ENCODE measurements at regions not wholly inside any gene's neighbourhood (a gene's known extent, or its start where the extent isn't known, plus 50 kb on each side); places are given as distances from the start of the nearest gene placed in this dataset.

DNA sequence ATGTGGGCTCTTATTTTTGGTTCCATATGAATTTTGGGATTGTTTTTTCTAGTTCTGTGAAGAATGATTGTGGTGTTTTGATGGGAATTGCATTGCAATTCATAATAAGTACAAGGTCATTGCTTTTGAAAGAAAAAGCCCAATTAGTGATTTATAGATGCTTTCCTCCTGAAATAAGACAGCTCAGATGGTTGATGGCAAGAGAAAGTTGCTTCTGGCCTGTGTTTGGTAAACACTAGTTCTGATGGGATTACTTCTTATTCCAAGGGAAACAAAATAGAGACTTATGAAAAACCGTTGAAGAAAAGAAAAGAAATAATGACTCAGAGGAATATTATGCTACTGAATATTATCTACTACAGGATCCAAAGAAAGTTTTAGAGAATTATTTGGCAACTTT, 144.9 kb downstream of the SPANXA1 start:
- no peak overlapping the region for H3K4me3 ChIP-seq
- no peaks in the 10 kb centered on the region for H3K27me3 ChIP-seq
- peak overlapping the region; percentile 17 to 42 for H3K27ac ChIP-seq
- no peaks in the 10 kb centered on the region for H3K9me3 ChIP-seq
- intact Hi-C loops (cut with DNase I) = no loop called here
- TF ChIP-seq, protein P1, sequence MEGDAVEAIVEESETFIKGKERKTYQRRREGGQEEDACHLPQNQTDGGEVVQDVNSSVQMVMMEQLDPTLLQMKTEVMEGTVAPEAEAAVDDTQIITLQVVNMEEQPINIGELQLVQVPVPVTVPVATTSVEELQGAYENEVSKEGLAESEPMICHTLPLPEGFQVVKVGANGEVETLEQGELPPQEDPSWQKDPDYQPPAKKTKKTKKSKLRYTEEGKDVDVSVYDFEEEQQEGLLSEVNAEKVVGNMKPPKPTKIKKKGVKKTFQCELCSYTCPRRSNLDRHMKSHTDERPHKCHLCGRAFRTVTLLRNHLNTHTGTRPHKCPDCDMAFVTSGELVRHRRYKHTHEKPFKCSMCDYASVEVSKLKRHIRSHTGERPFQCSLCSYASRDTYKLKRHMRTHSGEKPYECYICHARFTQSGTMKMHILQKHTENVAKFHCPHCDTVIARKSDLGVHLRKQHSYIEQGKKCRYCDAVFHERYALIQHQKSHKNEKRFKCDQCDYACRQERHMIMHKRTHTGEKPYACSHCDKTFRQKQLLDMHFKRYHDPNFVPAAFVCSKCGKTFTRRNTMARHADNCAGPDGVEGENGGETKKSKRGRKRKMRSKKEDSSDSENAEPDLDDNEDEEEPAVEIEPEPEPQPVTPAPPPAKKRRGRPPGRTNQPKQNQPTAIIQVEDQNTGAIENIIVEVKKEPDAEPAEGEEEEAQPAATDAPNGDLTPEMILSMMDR (IDR thresholded peaks at IDR 0.05) = no peak
- H3K4me1 ChIP-seq = peaks cover 0 to 2% of the 10 kb centered on the region in 2 donors
- no peaks in the 10 kb centered on the region for H3K36me3 ChIP-seq
- DNase-seq (ENCODE audit: low spot score in 2 of 2) = no peak

DNA sequence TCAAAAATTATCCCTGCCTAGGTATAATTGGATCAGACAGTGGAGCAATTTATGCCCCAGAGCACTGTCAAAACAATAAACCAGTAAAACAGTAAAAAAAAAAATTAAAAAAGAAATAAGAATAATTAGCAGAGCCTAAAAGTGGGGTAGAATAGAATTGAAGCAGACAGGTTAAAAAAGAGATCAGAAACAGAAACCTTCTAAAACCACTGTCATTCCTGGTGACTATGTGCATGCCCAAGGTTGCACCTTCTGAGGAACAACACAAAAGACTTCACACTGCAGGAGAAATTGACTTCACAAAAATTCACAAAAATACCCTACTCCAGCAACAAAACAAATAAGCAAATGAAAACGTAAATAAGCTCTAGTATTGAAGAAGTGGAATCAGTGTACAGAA, 168.6 kb downstream of the SPANXA1 start:
- H3K27me3 ChIP-seq = no peaks in the 10 kb centered on the region
- no peaks in the 10 kb centered on the region for H3K4me1 ChIP-seq
- no peaks in the 10 kb centered on the region for H3K36me3 ChIP-seq
- no peak for DNase-seq (ENCODE audit: low spot score in 2 of 2)
- no peak overlapping the region for H3K4me3 ChIP-seq
- TF ChIP-seq, protein P1 (IDR thresholded peaks at IDR 0.05) = no peak
- intact Hi-C loops (cut with DNase I) = no loop called here
- no peaks in the 10 kb centered on the region for H3K9me3 ChIP-seq
- H3K27ac ChIP-seq = no peak overlapping the region

DNA sequence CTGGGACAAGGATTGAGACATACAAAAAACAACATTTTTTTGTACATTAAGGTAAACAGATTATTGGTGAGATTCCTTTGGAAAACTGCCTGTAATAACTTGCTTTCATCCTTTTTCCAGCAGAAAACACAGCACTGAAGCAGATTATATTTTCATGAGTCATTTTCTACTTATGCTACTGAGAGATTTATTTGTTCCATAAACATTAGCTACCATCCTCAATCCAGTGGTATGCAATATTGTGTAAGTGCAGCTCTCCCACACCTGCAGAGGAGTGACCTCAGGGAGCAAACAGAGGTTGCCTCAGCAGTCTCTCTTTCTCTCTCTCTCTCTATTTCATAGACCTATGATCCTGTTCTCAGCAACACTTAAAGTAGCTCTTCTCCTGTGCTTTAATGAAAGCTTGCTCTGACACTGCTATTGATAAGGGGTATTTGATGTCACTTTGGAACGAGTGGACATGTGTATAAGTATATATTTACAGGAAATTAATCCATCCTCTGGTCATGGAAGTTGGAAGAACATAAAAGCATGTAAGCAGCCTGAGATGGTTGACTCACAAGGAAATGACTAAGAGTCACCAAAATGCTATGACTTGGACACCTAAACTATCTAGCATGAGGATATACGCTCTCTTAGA, 163.7 kb upstream of the SPANXC start:
- intact Hi-C loops (cut with DNase I) = no loop called here
- Histone ChIP-seq H3K4me3 (no peak overlapping the region), H3K27ac (no peak overlapping the region), H3K4me1 (peaks cover 0 to 6% of the 10 kb centered on the region in 2 donors), H3K36me3 (no peaks in the 10 kb centered on the region), H3K9me3 (no peaks in the 10 kb centered on the region), H3K27me3 (no peaks in the 10 kb centered on the region)
- no peak for DNase-seq (ENCODE audit: low spot score in 2 of 2)
- TF ChIP-seq, protein P1 (IDR thresholded peaks at IDR 0.05) = no peak

DNA sequence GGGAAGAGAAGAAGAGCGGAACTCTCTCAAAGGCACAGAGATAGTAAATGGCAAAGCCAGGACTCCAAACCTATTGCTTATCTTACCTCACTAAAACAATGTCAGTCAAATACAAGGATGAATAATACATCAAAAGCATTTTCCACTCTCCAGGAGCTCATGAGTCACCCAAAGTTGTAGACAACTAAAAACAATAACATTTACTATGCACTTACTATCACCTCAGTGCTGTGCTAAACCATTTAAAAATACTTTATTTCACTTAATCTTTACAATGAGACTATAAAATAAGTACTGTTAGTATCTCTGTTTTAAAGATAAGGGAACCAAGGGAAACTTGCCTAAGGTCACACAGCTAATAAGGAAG, 163.2 kb upstream of the SPANXC start:
- DNase-seq (ENCODE audit: low spot score in 2 of 2) = no peak
- intact Hi-C loops (cut with DNase I) = no loop called here
- Histone ChIP-seq H3K27me3 (no peaks in the 10 kb centered on the region), H3K9me3 (no peaks in the 10 kb centered on the region), H3K4me3 (no peak overlapping the region), H3K4me1 (peaks cover 0 to 6% of the 10 kb centered on the region in 2 donors), H3K27ac (no peak overlapping the region), H3K36me3 (no peaks in the 10 kb centered on the region)
- TF ChIP-seq, protein P1 (IDR thresholded peaks at IDR 0.05) = no peak

DNA sequence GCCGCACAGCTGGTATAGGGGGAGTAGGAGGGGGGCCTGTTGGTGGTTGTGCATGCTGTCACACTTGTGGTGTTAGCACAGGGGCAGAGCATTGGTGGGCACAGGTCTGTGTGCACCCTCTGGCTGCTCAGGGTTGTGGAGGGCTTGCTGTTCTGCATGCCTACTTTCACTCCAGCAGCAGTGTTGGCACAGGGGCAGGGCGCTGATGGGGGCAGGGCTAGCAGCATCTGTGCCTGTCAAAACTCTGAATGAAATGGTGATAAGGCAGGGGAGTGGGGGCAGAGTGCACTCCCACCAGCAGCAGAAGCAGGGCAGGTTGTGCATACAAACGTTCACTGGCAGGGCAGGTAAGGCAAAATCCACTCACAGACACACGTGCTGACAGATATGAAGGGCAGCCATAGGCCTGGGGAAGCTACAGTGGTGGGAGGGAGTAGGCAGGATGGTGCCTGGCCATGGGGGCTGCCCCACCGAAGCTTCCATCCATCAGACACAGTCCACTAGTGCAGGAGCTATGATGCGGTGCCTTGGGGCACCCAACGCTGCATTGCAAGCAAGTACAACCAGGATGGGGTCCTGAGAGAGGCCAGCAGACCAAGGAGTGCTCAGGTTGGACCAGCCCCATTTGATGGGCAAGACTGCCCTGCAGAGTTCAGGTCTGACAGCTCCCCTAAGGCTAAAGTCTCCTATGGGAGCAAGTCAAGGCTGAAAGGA, 160.7 kb upstream of the SPANXC start:
- intact Hi-C loops (cut with DNase I) = no loop called here
- TF ChIP-seq, protein P1 (IDR thresholded peaks at IDR 0.05) = no peak
- peaks cover 0 to 6% of the 10 kb centered on the region in 2 donors for H3K4me1 ChIP-seq
- DNase-seq (ENCODE audit: low spot score in 2 of 2) = no peak
- H3K27me3 ChIP-seq = no peaks in the 10 kb centered on the region
- H3K27ac ChIP-seq = no peak overlapping the region
- H3K36me3 ChIP-seq = no peaks in the 10 kb centered on the region
- H3K9me3 ChIP-seq = no peaks in the 10 kb centered on the region
- H3K4me3 ChIP-seq = no peak overlapping the region
